ENCODE measurements at regions not wholly inside any gene's neighbourhood (a gene's known extent, or its start where the extent isn't known, plus 50 kb on each side); places are given as distances from the start of the nearest gene placed in this dataset.

DNA sequence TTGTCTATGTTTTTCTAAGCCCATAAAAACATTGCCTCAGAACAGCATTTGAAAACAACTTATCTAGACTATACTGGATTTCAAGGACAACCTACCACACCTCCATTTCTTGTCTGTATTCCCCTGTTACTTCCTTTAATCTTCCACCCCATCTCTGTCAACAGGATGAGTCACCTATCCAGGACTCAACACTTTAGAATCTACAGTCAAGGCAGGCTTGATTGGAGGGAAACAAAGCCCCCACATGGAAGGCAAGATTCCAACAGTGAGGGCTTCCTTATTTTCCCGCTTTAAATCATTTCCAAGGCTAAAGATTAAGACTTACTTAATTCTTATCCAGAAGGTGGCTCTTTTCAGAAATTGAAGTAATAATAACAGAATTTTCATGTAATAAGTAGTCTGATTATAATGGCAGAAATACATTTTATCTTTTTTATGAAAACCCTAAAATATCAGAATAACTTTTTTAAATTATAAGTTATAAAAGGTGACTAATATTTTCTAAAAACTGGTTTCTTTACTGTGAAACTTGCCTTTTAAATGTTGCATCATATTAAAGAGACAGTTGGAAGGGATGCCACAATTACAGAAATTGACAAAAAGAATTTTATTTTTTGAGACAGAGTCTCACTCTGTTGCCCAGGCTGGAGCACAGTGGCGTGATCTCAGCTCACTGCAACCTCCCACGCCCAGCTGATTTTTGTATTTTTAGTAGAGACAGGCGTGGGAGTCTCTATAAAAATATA lies 138.7 kb upstream of the CCDC150 start:
- no peak for DNase-seq (ENCODE audit: low spot score)
- Histone ChIP-seq H3K4me2 (no peak overlapping the region), H4K20me1 (ENCODE audit: insufficient read depth, poor library complexity, severe bottlenecking) (no peaks in the 10 kb centered on the region), H3K79me2 (no peaks in the 10 kb centered on the region), H3K27me3 (no peaks in the 10 kb centered on the region), H3K27ac (no peak overlapping the region), H2AFZ (no peak overlapping the region), H3K4me3 (no peak overlapping the region), H3K4me1 (ENCODE audit: insufficient read depth) (no peaks in the 10 kb centered on the region), H3K36me3 (replicated peaks; ENCODE audit: insufficient read depth, low read depth) (no peaks in the 10 kb centered on the region), H3K9me2 (replicated peaks; ENCODE audit: insufficient read depth) (no peaks in the 10 kb centered on the region), H3K9me3 (ENCODE audit: low read depth) (peaks cover 5% of the 10 kb centered on the region)
- TF ChIP-seq, protein P1, sequence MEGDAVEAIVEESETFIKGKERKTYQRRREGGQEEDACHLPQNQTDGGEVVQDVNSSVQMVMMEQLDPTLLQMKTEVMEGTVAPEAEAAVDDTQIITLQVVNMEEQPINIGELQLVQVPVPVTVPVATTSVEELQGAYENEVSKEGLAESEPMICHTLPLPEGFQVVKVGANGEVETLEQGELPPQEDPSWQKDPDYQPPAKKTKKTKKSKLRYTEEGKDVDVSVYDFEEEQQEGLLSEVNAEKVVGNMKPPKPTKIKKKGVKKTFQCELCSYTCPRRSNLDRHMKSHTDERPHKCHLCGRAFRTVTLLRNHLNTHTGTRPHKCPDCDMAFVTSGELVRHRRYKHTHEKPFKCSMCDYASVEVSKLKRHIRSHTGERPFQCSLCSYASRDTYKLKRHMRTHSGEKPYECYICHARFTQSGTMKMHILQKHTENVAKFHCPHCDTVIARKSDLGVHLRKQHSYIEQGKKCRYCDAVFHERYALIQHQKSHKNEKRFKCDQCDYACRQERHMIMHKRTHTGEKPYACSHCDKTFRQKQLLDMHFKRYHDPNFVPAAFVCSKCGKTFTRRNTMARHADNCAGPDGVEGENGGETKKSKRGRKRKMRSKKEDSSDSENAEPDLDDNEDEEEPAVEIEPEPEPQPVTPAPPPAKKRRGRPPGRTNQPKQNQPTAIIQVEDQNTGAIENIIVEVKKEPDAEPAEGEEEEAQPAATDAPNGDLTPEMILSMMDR (IDR thresholded peaks at IDR 0.05; ENCODE audit: poor library complexity), result no peak
- TF ChIP-seq EZH2phosphoT487 (IDR thresholded peaks at IDR 0.05; ENCODE audit: low read depth, severe bottlenecking, unreplicated experiment) (no peak), EZH2 (IDR thresholded peaks at IDR 0.05; ENCODE audit: borderline replicate concordance) (no peak)
- WGBS (ENCODE audit: low lambda C conversion rate, missing lambda C conversion rate), result 92% methylated on average over 4 of the region's 4 CpGs

DNA sequence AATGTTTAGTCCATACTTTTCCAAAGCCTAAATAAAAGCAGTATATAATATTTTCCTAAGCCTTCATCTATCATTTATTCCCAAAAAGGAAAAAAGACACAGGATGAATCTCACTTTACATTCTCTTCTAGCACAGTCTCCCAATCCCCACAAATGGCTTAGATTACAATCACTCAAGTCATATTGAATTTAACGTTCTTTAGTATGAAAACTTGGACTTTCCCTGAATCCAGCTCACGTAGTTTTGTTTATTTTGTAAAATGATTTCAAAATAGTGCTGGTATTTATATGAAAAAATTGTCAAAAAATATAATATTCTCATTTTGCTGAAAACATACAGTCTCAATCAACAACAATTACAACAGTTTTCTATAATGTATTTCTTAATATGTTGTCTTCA lies 137.7 kb upstream of the CCDC150 start:
- peaks cover 5% of the 10 kb centered on the region for H3K9me3 ChIP-seq (ENCODE audit: low read depth)
- H4K20me1 ChIP-seq (ENCODE audit: insufficient read depth, poor library complexity, severe bottlenecking), result no peaks in the 10 kb centered on the region
- H3K27me3 ChIP-seq, result no peaks in the 10 kb centered on the region
- WGBS (ENCODE audit: low lambda C conversion rate, missing lambda C conversion rate), result 78% methylated on average over 2 of the region's 2 CpGs
- TF ChIP-seq, protein P1 (IDR thresholded peaks at IDR 0.05; ENCODE audit: poor library complexity), result no peak
- TF ChIP-seq EZH2phosphoT487 (IDR thresholded peaks at IDR 0.05; ENCODE audit: low read depth, severe bottlenecking, unreplicated experiment) (no peak), EZH2 (IDR thresholded peaks at IDR 0.05; ENCODE audit: borderline replicate concordance) (no peak)
- no peak overlapping the region for H3K27ac ChIP-seq
- no peaks in the 10 kb centered on the region for H3K4me1 ChIP-seq (ENCODE audit: insufficient read depth)
- no peak overlapping the region for H3K4me3 ChIP-seq
- no peak overlapping the region for H3K4me2 ChIP-seq
- H3K9me2 ChIP-seq (replicated peaks; ENCODE audit: insufficient read depth), result no peaks in the 10 kb centered on the region
- no peaks in the 10 kb centered on the region for H3K36me3 ChIP-seq (replicated peaks; ENCODE audit: insufficient read depth, low read depth)
- no peak overlapping the region for H2AFZ ChIP-seq
- no peak for DNase-seq (ENCODE audit: low spot score)
- no peaks in the 10 kb centered on the region for H3K79me2 ChIP-seq

DNA sequence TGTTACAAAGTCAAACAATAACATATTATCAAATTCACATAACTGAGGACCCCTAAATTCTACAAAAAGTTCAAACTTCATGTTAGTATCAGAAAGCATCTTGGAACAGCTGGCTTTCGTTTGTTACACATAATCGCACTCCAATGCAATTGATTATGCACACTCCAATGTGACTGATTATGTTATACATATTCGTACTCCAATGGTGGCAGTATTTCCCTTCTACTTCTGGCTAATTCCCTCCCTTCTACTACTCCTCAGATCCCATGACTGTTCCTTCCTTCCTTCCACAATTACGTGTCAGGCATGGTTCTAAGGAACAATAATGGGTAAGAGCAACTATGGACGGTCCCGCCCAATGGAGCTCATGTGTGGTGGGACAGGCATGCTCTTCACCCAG lies 137.1 kb upstream of the CCDC150 start:
- no peaks in the 10 kb centered on the region for H3K27me3 ChIP-seq
- H3K9me3 ChIP-seq (ENCODE audit: low read depth), result peaks cover 5% of the 10 kb centered on the region
- H3K27ac ChIP-seq, result no peak overlapping the region
- H3K36me3 ChIP-seq (replicated peaks; ENCODE audit: insufficient read depth, low read depth), result no peaks in the 10 kb centered on the region
- H4K20me1 ChIP-seq (ENCODE audit: insufficient read depth, poor library complexity, severe bottlenecking), result no peaks in the 10 kb centered on the region
- H3K4me1 ChIP-seq (ENCODE audit: insufficient read depth), result no peaks in the 10 kb centered on the region
- WGBS (ENCODE audit: low lambda C conversion rate, missing lambda C conversion rate), result 94% methylated on average over 6 of the region's 6 CpGs
- H3K9me2 ChIP-seq (replicated peaks; ENCODE audit: insufficient read depth), result no peaks in the 10 kb centered on the region
- no peak overlapping the region for H2AFZ ChIP-seq
- DNase-seq (ENCODE audit: low spot score), result no peak
- H3K79me2 ChIP-seq, result no peaks in the 10 kb centered on the region
- H3K4me2 ChIP-seq, result no peak overlapping the region
- TF ChIP-seq EZH2 (IDR thresholded peaks at IDR 0.05; ENCODE audit: borderline replicate concordance) (no peak), EZH2phosphoT487 (IDR thresholded peaks at IDR 0.05; ENCODE audit: low read depth, severe bottlenecking, unreplicated experiment) (no peak)
- TF ChIP-seq, protein P1 (IDR thresholded peaks at IDR 0.05; ENCODE audit: poor library complexity), result no peak
- H3K4me3 ChIP-seq, result no peak overlapping the region

Measured in hepatocyte (in vitro differentiated cells).